Karpas-422 (cell line): ENCODE measurements at regions not wholly inside any gene's neighbourhood (a gene's known extent, or its start where the extent isn't known, plus 50 kb on each side); places are given as distances from the start of the nearest gene placed in this dataset.

Source experiments
- DNase-seq: peaks from one replicate; pipeline ENCODE4 v3.0.0-alpha.2; 2015
- H2AFZ ChIP-seq: fragments of 200-600 bp; sonication (generic); 2 replicates; pipeline ENCODE4 v1.6.1; 2014; ENCODE audit warnings: antibody characterized with exemption, low read length, mixed read lengths
- H3K27ac ChIP-seq: fragments of 200-600 bp; sonication (generic); 2 replicates; pipeline ENCODE4 v1.5.1; 2014; ENCODE audit warnings: mild to moderate bottlenecking, low read length, moderate library complexity
- H3K27me3 ChIP-seq: fragments of 200-600 bp; sonication (generic); 2 replicates; pipeline ENCODE4 v1.6.1; 2014; ENCODE audit warnings: low read length, mixed read lengths
- H3K36me3 ChIP-seq: fragments of 200-600 bp; sonication (generic); 2 replicates; pipeline ENCODE4 v1.6.1; 2014; ENCODE audit warnings: low read length, mixed read lengths; ENCODE audit not compliant: insufficient read depth
- H3K4me1 ChIP-seq: fragments of 200-600 bp; sonication (generic); 2 replicates; pipeline ENCODE4 v1.6.1; 2014; ENCODE audit warnings: mild to moderate bottlenecking, low read length, mixed read lengths
- H3K4me2 ChIP-seq: fragments of 200-600 bp; sonication (generic); 2 replicates; pipeline ENCODE4 v1.6.1; 2014; ENCODE audit warnings: low read length, low read depth, mild to moderate bottlenecking; ENCODE audit not compliant: poor library complexity, severe bottlenecking
- H3K4me3 ChIP-seq: fragments of 200-600 bp; sonication (generic); 2 replicates; pipeline ENCODE4 v1.5.1; 2014; ENCODE audit warnings: mild to moderate bottlenecking, antibody characterized with exemption, low read length, mixed read lengths
- H3K79me2 ChIP-seq: fragments of 200-600 bp; sonication (generic); 2 replicates; pipeline ENCODE4 v1.6.1; 2014; ENCODE audit warnings: mild to moderate bottlenecking, low read length, mixed read lengths
- H3K9ac ChIP-seq: fragments of 200-600 bp; sonication (generic); 2 replicates; pipeline ENCODE4 v1.6.0; 2014; ENCODE audit warnings: low read length
- H3K9me2 ChIP-seq: fragments of 200-600 bp; sonication (generic), shearing (Covaris generic); replicated peaks from 2 replicates; pipeline ENCODE4 v1.6.0; 2014; ENCODE audit warnings: mild to moderate bottlenecking, low read length, moderate library complexity; ENCODE audit not compliant: insufficient read depth
- H3K9me3 ChIP-seq: fragments of 300-700, 200-600 bp; sonication (generic); 2 replicates; pipeline ENCODE4 v1.6.1; 2014; ENCODE audit warnings: low read length, mixed read lengths
- H4K20me1 ChIP-seq: fragments of 200-600 bp; sonication (generic); 2 replicates; pipeline ENCODE4 v1.6.1; 2014; ENCODE audit warnings: mild to moderate bottlenecking, antibody characterized with exemption, low read length, low read depth; ENCODE audit not compliant: insufficient read depth

DNA sequence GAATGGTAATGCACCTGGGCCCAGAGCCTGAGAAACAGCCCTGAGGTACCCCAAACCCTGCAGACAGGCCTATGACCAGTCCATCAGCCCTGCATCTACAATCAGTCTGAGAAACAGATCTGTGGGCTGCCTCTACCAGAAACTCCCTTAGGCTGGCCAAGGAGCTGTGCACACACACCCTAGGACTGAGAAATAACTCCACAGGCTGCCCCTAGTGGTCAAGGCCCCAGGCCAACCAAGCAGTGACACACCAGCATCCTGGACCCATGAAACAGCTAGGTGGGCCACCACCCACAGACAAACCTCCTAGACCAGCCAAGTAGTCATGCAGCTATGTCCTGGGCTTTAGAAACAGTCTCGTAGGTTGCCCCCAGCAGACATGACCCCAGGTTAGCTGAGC, 253.6 kb upstream of the VLDLR start:
- H3K27me3 ChIP-seq = no peaks in the 10 kb centered on the region
- H4K20me1 ChIP-seq = no peaks in the 10 kb centered on the region
- H3K9me3 ChIP-seq = no peaks in the 10 kb centered on the region
- no peak overlapping the region for H3K4me3 ChIP-seq
- no peak overlapping the region for H3K4me2 ChIP-seq
- DNase-seq = peak; percentile 61
- no peak overlapping the region for H3K27ac ChIP-seq
- no peak overlapping the region for H2AFZ ChIP-seq
- no peaks in the 10 kb centered on the region for H3K36me3 ChIP-seq
- H3K4me1 ChIP-seq = no peaks in the 10 kb centered on the region
- no peaks in the 10 kb centered on the region for H3K79me2 ChIP-seq
- no peak overlapping the region for H3K9ac ChIP-seq
- H3K9me2 ChIP-seq = no peaks in the 10 kb centered on the region

DNA sequence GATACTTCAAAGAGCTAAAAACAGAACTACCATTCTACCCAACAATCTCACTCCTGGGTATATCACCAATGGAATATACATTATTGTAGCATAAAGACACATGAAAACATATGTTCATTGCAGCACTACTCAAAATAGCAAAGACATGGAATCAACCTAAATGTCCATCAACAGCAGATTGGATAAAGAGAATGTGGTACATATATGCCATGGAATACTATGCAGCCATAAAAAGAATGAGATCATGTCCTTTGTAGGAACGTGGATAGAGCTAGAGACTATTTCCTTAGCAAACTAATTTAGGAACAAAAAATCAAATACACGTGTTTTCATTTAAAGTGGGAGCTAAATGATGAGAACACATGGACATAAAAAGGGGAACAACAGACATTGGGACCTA, 247.9 kb upstream of the VLDLR start:
- Histone ChIP-seq H3K27ac (no peak overlapping the region), H3K9ac (no peak overlapping the region)

DNA sequence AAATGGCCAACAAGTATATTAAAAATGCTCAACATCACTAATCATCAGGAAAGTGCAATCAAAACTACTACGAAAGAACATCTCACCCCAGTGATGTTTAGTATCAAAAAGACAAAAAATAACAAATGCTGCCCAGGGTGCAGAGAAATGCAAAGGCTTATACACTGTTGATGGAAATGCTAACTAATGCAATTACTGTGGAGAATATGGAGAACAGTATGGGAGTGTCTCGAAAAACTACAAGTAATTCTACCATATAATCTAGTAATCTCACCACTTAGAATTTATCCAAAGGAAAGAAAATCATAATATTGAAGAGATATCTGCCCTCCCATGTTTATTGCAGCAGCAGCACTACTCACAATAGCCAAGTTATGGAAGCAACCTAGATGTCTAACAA, 246.5 kb upstream of the VLDLR start:
- Histone ChIP-seq H3K4me1 (no peaks in the 10 kb centered on the region), H2AFZ (no peak overlapping the region), H3K27me3 (no peaks in the 10 kb centered on the region), H3K79me2 (no peaks in the 10 kb centered on the region), H3K4me3 (no peak overlapping the region), H4K20me1 (no peaks in the 10 kb centered on the region), H3K27ac (no peak overlapping the region), H3K9me2 (no peaks in the 10 kb centered on the region), H3K9ac (no peak overlapping the region), H3K4me2 (no peak overlapping the region), H3K9me3 (no peaks in the 10 kb centered on the region; the same call in 1 of the 2 replicates), H3K36me3 (no peaks in the 10 kb centered on the region)
- no peak for DNase-seq

More for the DNA sequence above, 247.9 kb upstream of the VLDLR start:
- H3K79me2 ChIP-seq = no peaks in the 10 kb centered on the region
- H3K4me1 ChIP-seq = no peaks in the 10 kb centered on the region
- no peak overlapping the region for H2AFZ ChIP-seq
- DNase-seq = no peak
- no peaks in the 10 kb centered on the region for H3K27me3 ChIP-seq
- H3K36me3 ChIP-seq = no peaks in the 10 kb centered on the region
- H4K20me1 ChIP-seq = no peaks in the 10 kb centered on the region
- H3K9me3 ChIP-seq = no peaks in the 10 kb centered on the region; the same call in 1 of the 2 replicates
- no peak overlapping the region for H3K4me3 ChIP-seq
- H3K4me2 ChIP-seq = no peak overlapping the region
- no peaks in the 10 kb centered on the region for H3K9me2 ChIP-seq

DNA sequence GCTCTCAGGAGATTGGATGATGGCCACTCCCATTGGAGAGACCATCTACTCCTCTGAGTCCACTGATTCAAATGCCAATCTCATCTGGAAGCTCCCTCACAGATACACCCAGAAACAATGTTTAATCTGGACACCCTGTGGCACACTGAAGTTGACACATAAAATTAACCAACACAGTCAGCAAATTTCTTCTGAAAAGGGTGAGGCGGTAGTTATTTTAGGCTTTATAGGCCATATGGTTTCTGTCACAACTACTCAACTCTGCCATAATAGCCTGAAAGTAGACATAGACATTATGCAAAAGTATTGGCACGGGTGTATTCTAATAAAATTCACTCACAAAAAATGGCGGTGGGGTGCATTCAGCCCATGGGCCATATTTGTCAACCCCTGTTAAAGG, 244.5 kb upstream of the VLDLR start:
- no peak overlapping the region for H3K27ac ChIP-seq
- H3K9me3 ChIP-seq = no peaks in the 10 kb centered on the region; the same call in 1 of the 2 replicates
- no peak overlapping the region for H2AFZ ChIP-seq
- no peaks in the 10 kb centered on the region for H3K4me1 ChIP-seq
- H3K79me2 ChIP-seq = no peaks in the 10 kb centered on the region
- H3K27me3 ChIP-seq = no peaks in the 10 kb centered on the region
- H3K9ac ChIP-seq = no peak overlapping the region
- H3K36me3 ChIP-seq = no peaks in the 10 kb centered on the region
- no peaks in the 10 kb centered on the region for H4K20me1 ChIP-seq
- no peak overlapping the region for H3K4me3 ChIP-seq
- H3K9me2 ChIP-seq = no peaks in the 10 kb centered on the region
- DNase-seq = no peak
- H3K4me2 ChIP-seq = no peak overlapping the region

DNA sequence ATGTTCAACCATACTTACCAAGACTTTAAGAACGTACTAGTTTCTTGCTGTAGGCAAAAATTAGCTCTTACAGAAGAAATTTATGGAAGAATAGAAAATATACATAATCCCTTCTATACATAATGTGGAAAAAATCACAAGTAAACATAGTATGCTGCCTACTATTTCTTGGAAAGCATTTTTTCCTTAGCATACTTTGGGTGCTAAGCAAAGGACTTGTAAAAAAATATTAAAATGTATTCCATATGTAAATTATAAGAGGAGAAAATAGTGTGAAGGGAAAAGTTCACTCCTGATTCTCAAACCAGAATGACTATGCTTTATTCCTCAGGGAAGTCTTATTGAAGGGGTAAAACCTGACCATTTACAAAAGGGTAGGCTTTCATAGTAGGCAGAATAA, 243.8 kb upstream of the VLDLR start:
- DNase-seq = no peak
- Histone ChIP-seq H3K9me3 (no peaks in the 10 kb centered on the region; the same call in 1 of the 2 replicates), H3K4me2 (no peak overlapping the region), H2AFZ (no peak overlapping the region), H3K9ac (no peak overlapping the region), H3K27me3 (no peaks in the 10 kb centered on the region), H3K9me2 (no peaks in the 10 kb centered on the region), H3K27ac (no peak overlapping the region), H3K79me2 (no peaks in the 10 kb centered on the region), H4K20me1 (no peaks in the 10 kb centered on the region), H3K4me1 (no peaks in the 10 kb centered on the region), H3K36me3 (no peaks in the 10 kb centered on the region), H3K4me3 (no peak overlapping the region)

DNA sequence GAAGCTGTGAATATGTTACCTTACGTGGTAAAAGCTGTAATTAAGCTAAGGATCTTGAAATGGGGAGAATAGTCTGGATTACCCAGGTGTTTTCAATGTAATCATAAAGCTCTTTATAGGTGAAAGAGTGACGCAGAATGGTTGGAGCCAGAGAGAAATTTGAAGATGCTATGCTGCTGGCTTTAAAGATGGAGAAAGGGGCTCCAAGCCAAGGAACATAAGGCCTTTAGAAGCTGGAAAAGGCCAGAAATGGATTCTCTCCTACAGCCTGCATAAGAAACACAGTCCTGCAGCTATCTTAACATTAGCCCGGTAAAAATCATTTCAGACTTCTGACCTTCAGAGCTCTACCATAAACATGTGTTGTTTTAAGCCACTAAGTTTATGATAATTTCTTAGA, 243.3 kb upstream of the VLDLR start:
- Histone ChIP-seq H3K27me3 (no peaks in the 10 kb centered on the region), H3K9me2 (no peaks in the 10 kb centered on the region), H3K9me3 (no peaks in the 10 kb centered on the region; the same call in 1 of the 2 replicates), H3K27ac (no peak overlapping the region), H3K9ac (no peak overlapping the region), H3K79me2 (no peaks in the 10 kb centered on the region), H2AFZ (no peak overlapping the region), H4K20me1 (no peaks in the 10 kb centered on the region), H3K4me2 (no peak overlapping the region), H3K36me3 (no peaks in the 10 kb centered on the region), H3K4me1 (no peaks in the 10 kb centered on the region), H3K4me3 (no peak overlapping the region)
- no peak for DNase-seq

DNA sequence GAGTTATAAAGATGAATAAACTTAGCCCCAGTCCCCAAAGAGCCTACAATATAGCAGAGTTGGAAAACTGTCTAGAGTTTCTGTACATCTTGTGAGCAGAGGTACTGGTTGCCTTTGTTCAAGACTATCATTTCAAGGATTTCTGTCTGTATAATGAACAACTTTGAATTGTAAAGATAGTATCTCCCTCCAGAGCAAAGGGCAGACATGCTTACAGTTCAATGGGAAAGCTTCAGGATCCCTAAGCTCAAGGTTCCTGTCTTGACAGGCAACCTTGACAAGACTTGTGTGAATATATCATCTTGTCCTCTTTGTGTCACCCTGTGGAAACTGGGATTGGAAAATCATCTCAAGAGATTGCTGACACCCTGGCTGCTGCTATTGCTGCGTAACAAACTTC, 242.8 kb upstream of the VLDLR start:
- H3K36me3 ChIP-seq = no peaks in the 10 kb centered on the region
- H2AFZ ChIP-seq = no peak overlapping the region
- H3K27ac ChIP-seq = no peak overlapping the region
- no peaks in the 10 kb centered on the region for H3K27me3 ChIP-seq
- no peaks in the 10 kb centered on the region; the same call in 1 of the 2 replicates for H3K9me3 ChIP-seq
- no peaks in the 10 kb centered on the region for H3K4me1 ChIP-seq
- no peaks in the 10 kb centered on the region for H3K79me2 ChIP-seq
- no peaks in the 10 kb centered on the region for H4K20me1 ChIP-seq
- DNase-seq = no peak
- no peaks in the 10 kb centered on the region for H3K9me2 ChIP-seq
- H3K4me3 ChIP-seq = no peak overlapping the region
- no peak overlapping the region for H3K9ac ChIP-seq
- H3K4me2 ChIP-seq = no peak overlapping the region

DNA sequence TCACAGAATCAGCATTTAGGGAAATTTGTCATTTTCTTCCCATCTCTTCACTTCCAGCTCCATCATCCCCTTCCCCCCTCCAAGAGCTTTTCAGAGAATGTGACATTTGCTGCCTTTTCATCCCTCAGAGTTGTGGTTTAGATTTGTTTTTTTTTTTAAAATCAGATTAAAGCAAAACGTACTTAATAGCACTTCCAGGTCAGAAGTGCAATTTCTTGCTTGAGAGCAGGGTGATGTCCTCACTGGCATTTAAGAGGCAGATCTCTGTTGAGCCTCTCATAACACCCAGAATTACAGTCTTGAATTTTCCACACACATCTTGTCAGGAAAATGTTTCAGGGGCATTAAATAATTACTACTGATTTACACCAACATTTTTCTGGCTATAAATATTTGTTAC, 236.8 kb upstream of the VLDLR start:
- Histone ChIP-seq H3K4me3 (no peak overlapping the region), H3K27ac (no peak overlapping the region)

DNA sequence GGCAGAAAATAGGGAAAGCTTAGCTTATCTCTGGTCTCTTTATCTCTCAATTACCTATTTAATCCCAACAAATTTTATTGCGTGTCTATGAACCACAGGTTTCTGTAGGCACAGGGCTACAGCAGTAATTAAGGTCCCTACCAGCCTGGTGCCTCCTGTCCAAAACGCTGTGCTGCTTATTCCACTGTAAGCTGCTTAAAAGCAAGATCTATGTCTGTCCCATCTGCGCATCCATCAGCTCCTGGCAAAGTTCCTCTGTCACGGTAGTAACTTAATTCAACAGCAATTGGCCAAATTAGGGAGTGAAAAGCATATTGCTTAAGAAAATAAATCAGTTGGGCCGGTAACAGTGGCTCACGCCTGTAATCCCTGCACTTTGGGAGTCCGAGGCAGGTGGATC, 235.8 kb upstream of the VLDLR start:
- Histone ChIP-seq H2AFZ (no peak overlapping the region), H3K27me3 (no peaks in the 10 kb centered on the region), H3K79me2 (no peaks in the 10 kb centered on the region), H3K9me2 (no peaks in the 10 kb centered on the region), H3K4me1 (peaks cover 11% of the 10 kb centered on the region), H3K9ac (no peak overlapping the region), H4K20me1 (no peaks in the 10 kb centered on the region), H3K4me3 (no peak overlapping the region), H3K9me3 (no peaks in the 10 kb centered on the region), H3K36me3 (no peaks in the 10 kb centered on the region), H3K4me2 (no peak overlapping the region), H3K27ac (no peak overlapping the region)
- DNase-seq = no peak

More for the DNA sequence above, 236.8 kb upstream of the VLDLR start:
- no peak for DNase-seq
- no peaks in the 10 kb centered on the region for H3K27me3 ChIP-seq
- H3K9ac ChIP-seq = no peak overlapping the region
- H3K9me2 ChIP-seq = no peaks in the 10 kb centered on the region
- no peaks in the 10 kb centered on the region for H3K79me2 ChIP-seq
- H3K36me3 ChIP-seq = no peaks in the 10 kb centered on the region
- no peaks in the 10 kb centered on the region for H3K9me3 ChIP-seq
- H4K20me1 ChIP-seq = no peaks in the 10 kb centered on the region
- no peak overlapping the region for H2AFZ ChIP-seq
- H3K4me1 ChIP-seq = peaks cover 8% of the 10 kb centered on the region
- H3K4me2 ChIP-seq = no peak overlapping the region
